Activated CD4-positive, alpha-beta memory T cell treated with anti-CD3 and anti-CD28 coated beads for 36 hours (primary cell): ENCODE measurements at regions not wholly inside any gene's neighbourhood (a gene's known extent, or its start where the extent isn't known, plus 50 kb on each side); places are given as distances from the start of the nearest gene placed in this dataset.
"Not testable (repeated sequence)": the region's sequence is repeated elsewhere in the genome, so short reads cannot be mapped to it uniquely, and the experiment has no call there.

Experiments used
- CTCF ChIA-PET: fragments of 350-600 bp; sonication (Branson Sonifier 250); formaldehyde crosslinking; loops from one replicate; lab custom pipeline; 2021; ENCODE audit warnings: antibody characterized with exemption, inconsistent platforms; lab: Charles Lee
- POLR2A ChIA-PET: fragments of 350-600 bp; sonication (Branson Sonifier 250); formaldehyde crosslinking; loops from one replicate; lab custom pipeline; 2021; ENCODE audit warnings: antibody characterized with exemption; lab: Charles Lee
- DNase-seq: peaks from one replicate; pipeline ENCODE4 v3.0.0-alpha.2; 2020
- H3K27ac Mint-ChIP-seq: one replicate; pipeline ENCODE4 v1.8.0; 2021; ENCODE audit warnings: mixed read lengths
- H3K27me3 Mint-ChIP-seq: one replicate; pipeline ENCODE4 v1.8.0; 2021; ENCODE audit warnings: mixed read lengths
- H3K36me3 Mint-ChIP-seq: one replicate; pipeline ENCODE4 v1.8.0; 2021; ENCODE audit warnings: mixed read lengths
- H3K4me1 Mint-ChIP-seq: one replicate; pipeline ENCODE4 v1.8.0; 2021; ENCODE audit warnings: low read depth, mixed read lengths
- H3K4me3 Mint-ChIP-seq: one replicate; pipeline ENCODE4 v1.8.0; 2021; ENCODE audit warnings: mild to moderate bottlenecking, mixed read lengths
- H3K9me3 Mint-ChIP-seq: one replicate; pipeline ENCODE4 v1.8.0; 2021; ENCODE audit warnings: mixed read lengths
- intact Hi-C: fragments of 100-400 bp; cut with micrococcal nuclease; formaldehyde crosslinking; loops from one replicate; pipeline ENCODE4 v1.15.1; 2023

DNA sequence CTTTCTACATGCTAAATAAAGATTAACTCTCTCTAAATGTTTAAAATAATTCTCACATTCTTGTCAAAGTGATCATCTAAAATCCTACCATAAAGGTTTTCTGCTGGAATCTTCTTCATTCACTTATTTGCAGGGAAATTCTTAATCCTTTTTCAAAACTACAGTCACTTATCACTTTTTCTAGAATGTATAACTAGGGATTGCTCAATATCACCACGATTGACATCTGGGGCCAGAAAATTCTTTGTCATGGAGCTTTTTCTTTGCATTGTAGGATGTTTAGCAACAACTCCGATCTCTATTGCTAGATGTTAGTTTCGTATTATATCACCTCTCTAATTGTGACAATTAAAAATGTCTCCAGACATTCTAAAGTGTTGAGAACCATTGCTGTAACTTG, 344.9 kb upstream of the PIK3R1 start:
- H3K27me3 Mint-ChIP-seq: peaks cover 13% of the 10 kb centered on the region
- POLR2A ChIA-PET: no interaction called here
- CTCF ChIA-PET: no interaction called here
- no peak for DNase-seq
- no peaks in the 10 kb centered on the region for H3K36me3 Mint-ChIP-seq
- no peak overlapping the region for H3K4me3 Mint-ChIP-seq
- no peaks in the 10 kb centered on the region for H3K9me3 Mint-ChIP-seq
- H3K27ac Mint-ChIP-seq: no peak overlapping the region
- no peaks in the 10 kb centered on the region for H3K4me1 Mint-ChIP-seq
- intact Hi-C loops: no loop called here

DNA sequence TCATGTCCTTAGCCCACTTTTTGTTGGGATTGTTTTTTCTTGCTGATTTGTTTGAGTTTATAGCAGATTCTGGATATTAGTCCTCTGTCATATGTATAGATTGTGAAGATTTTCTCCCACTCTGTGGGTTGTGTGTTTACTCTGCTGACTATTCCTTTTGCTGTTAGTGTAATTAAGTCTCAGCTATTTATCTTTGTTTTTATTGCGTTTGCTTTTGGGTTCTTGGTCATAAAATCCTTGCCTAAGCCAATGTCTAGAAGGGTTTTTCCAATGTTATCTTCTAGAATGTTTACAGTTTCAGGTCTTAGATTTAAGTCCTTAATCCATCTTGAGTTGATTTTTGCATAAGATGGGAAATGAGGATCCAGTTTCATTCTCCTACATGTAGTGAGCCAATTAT, 351.2 kb upstream of the PIK3R1 start:
- POLR2A ChIA-PET, intact Hi-C loops, H3K4me1 Mint-ChIP-seq, H3K27ac Mint-ChIP-seq, DNase-seq, CTCF ChIA-PET, H3K4me3 Mint-ChIP-seq, H3K9me3 Mint-ChIP-seq, H3K36me3 Mint-ChIP-seq: not testable (repeated sequence)
- H3K27me3 Mint-ChIP-seq: peaks cover 12% of the 10 kb centered on the region

DNA sequence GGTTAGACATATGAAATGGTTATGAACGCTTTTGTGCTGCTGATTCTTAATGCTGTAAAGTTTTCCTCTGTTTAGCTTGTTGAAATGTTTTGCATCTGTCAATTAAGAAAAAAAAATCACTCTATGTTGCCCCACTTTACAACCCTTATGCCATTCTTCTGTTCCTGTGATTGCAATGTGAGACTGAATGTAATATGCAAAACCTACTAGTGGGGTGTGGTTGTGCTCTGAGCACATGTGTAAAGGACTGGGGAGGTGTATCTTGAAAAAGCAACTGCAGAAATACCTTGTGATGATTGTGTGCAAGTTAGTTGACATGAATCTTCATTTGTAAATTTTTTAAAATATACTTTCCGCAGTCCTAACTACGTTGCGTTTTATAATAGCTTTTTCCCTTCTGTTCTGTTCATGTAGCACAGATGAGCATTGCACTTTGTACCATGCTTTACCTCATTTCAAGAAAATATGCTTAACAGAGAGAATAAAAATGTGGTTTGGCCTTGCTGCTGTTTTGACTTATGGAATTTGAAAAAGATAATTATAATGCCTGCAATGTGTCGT, 357.0 kb upstream of the PIK3R1 start:
- peaks cover 4% of the 10 kb centered on the region for H3K9me3 Mint-ChIP-seq
- H3K4me3 Mint-ChIP-seq: no peak overlapping the region
- ChIA-PET POLR2A (interaction anchor here (0.5 kb wide), 1 partner anchor 65 kb away, joined by 3 read pairs; no protein-coding TSS in a partner anchor), CTCF (no interaction called here)
- H3K27ac Mint-ChIP-seq: no peak overlapping the region
- H3K4me1 Mint-ChIP-seq: no peaks in the 10 kb centered on the region
- no peak for DNase-seq
- intact Hi-C loops: no loop called here
- no peaks in the 10 kb centered on the region for H3K36me3 Mint-ChIP-seq
- H3K27me3 Mint-ChIP-seq: no peaks in the 10 kb centered on the region

DNA sequence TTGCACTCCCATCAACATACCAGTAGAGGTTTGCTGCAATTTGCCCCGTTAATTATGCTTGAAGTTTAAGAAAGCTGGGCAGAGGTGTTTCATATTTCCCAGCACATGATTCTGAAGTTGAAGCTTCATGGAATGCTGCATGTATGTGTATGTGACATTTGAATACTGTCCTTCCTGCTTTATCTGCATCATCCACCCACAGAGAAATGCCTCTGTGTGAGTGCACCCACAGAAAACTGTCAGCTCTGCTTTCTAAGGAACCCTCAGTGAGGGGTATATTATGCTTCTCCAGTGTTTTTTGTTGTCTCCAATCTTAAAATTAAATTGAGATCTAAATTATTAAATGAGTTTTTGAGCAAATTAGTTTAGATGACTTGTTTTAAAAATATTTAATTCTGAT, 358.1 kb upstream of the PIK3R1 start:
- H3K27ac Mint-ChIP-seq: no peak overlapping the region
- POLR2A ChIA-PET: no interaction called here
- H3K9me3 Mint-ChIP-seq: peaks cover 4% of the 10 kb centered on the region
- no peak for DNase-seq
- intact Hi-C loops: no loop called here
- no peak overlapping the region for H3K4me3 Mint-ChIP-seq
- no peaks in the 10 kb centered on the region for H3K36me3 Mint-ChIP-seq
- no peaks in the 10 kb centered on the region for H3K4me1 Mint-ChIP-seq
- no peaks in the 10 kb centered on the region for H3K27me3 Mint-ChIP-seq
- CTCF ChIA-PET: no interaction called here

DNA sequence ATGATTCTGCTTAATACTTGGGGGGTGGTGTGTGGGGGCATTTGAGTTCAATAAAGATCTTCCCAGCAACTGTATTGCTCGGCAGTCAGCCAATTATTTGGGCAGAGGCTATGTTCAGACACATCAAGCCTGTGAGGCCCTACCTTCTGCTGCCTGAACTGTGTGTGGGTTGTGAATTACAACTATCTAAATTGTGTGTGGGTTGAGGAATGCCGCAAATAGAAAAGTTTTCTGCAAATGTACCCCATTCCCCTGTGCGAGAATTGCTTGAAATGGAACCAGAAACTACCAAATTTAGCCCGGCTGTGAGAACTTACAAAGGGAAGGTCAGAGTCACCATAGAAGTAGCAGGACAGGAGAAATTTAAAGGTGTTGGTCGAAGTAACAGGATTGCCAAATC, 360.0 kb upstream of the PIK3R1 start:
- H3K9me3 Mint-ChIP-seq: peaks cover 4% of the 10 kb centered on the region
- H3K4me1 Mint-ChIP-seq: no peaks in the 10 kb centered on the region
- no peak overlapping the region for H3K27ac Mint-ChIP-seq
- H3K36me3 Mint-ChIP-seq: no peaks in the 10 kb centered on the region
- CTCF ChIA-PET: no interaction called here
- no peaks in the 10 kb centered on the region for H3K27me3 Mint-ChIP-seq
- POLR2A ChIA-PET: no interaction called here
- no peak overlapping the region for H3K4me3 Mint-ChIP-seq
- intact Hi-C loops: no loop called here
- DNase-seq: no peak

DNA sequence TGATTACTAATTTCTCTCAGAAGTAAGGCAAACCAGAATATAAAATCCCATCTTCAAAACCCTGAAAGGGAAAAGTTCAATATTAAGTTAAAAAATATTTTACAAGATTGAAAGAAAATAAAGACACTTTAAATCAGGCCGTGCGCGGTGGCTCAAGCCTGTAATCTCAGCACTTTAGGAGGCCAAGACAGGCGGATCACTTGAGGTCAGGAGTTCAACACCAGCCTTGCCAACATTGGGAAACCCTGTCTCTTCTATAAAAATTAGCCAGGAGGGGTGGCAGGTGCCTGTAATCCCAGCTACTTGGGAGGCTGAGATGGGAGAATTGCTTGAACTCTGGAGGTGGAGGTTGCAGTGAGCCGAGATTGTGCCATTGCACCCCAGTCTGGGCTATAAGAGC, 364.6 kb upstream of the PIK3R1 start:
- H3K36me3 Mint-ChIP-seq, intact Hi-C loops, H3K9me3 Mint-ChIP-seq, H3K27ac Mint-ChIP-seq, DNase-seq, H3K27me3 Mint-ChIP-seq, CTCF ChIA-PET, POLR2A ChIA-PET, H3K4me1 Mint-ChIP-seq, H3K4me3 Mint-ChIP-seq: not testable (repeated sequence)

DNA sequence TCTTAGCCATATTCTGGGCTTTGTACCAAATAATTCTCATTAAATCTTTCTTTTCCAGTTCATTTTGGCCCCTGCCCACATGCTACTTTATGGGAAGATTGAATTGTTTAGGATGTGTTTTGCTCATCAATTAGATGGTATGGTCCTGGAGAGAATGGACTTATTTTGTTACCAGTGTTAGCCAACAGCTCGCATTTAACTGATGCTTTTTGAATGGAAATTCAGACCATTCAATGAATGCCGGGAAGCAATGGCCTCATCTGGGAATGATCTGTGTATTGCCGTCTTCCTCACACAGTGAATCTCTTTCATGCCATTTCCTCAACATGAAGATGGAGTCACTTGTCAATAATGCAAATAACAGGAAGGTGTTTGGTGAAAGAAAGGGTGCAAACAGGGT, 370.6 kb upstream of the PIK3R1 start:
- Mint-ChIP-seq H3K36me3 (no peaks in the 10 kb centered on the region), H3K9me3 (no peaks in the 10 kb centered on the region), H3K27ac (no peak overlapping the region), H3K4me1 (no peaks in the 10 kb centered on the region), H3K27me3 (peaks cover 12% of the 10 kb centered on the region), H3K4me3 (no peak overlapping the region)
- POLR2A ChIA-PET: no interaction called here
- intact Hi-C loops: no loop called here
- no peak for DNase-seq
- CTCF ChIA-PET: no interaction called here

DNA sequence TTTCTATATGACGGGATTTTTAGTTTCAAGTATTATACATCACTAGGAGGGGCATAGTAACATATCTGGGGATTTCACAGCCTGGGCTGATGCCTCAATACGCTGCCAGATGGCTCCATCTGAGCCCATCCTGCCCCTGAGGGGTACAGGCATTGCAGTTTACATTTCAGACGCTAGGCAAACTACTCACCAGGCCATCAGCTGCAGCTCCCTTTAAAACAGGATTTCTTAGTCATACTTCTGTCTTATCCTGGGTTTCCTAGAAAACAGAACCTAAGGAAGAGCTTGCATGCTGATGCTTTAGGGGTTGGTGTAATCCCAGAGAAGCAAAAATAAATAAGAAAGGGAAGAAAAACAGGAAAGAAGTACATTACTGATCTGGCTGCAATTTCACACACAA, 372.8 kb upstream of the PIK3R1 start:
- Mint-ChIP-seq H3K4me1 (no peaks in the 10 kb centered on the region), H3K27me3 (peaks cover 12% of the 10 kb centered on the region), H3K9me3 (no peaks in the 10 kb centered on the region), H3K36me3 (no peaks in the 10 kb centered on the region), H3K27ac (no peak overlapping the region), H3K4me3 (no peak overlapping the region)
- ChIA-PET POLR2A (no interaction called here), CTCF (no interaction called here)
- intact Hi-C loops: no loop called here
- DNase-seq: no peak

DNA sequence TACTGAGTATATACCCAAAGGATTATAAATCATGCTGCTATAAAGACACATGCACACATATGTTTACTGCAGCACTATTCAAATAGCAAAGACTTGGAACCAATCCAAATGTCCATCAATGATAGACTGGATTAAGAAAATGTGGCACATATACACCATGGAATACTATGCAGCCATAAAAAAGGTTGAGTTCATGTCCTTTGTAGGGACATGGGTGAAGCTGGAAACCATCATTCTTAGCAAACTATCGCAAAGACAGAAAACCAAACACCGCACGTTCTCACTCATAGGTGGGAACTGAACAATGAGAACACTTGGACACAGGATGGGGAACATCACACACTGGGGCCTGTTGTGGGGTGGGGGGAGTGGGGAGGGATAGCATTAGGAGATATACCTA, 378.3 kb upstream of the PIK3R1 start:
- CTCF ChIA-PET, intact Hi-C loops: not testable (repeated sequence)

DNA sequence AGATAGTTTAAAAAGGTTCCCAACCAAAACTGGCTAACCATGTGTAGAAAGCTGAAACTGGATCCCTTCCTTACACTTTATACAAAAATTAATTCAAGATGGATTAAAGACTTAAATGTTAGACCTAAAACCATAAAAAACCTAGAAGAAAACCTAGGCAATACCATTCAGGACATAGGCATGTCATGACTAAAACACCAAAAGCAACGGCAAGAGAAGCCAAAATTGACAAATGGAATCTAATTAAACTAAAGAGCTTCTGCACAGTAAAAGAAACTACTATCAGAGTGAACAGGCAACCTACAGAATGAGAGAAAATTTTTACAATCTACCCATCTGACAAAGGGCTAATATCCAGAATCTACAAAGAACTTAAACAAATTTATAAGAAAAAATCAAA, 379.1 kb upstream of the PIK3R1 start:
- CTCF ChIA-PET, DNase-seq, H3K27me3 Mint-ChIP-seq, H3K27ac Mint-ChIP-seq, H3K4me3 Mint-ChIP-seq, intact Hi-C loops, H3K9me3 Mint-ChIP-seq, H3K36me3 Mint-ChIP-seq, H3K4me1 Mint-ChIP-seq, POLR2A ChIA-PET: not testable (repeated sequence)

More for the DNA sequence above, 378.3 kb upstream of the PIK3R1 start:
- H3K4me3 Mint-ChIP-seq, H3K36me3 Mint-ChIP-seq, H3K27ac Mint-ChIP-seq, DNase-seq, H3K27me3 Mint-ChIP-seq, POLR2A ChIA-PET, H3K4me1 Mint-ChIP-seq, H3K9me3 Mint-ChIP-seq: not testable (repeated sequence)

DNA sequence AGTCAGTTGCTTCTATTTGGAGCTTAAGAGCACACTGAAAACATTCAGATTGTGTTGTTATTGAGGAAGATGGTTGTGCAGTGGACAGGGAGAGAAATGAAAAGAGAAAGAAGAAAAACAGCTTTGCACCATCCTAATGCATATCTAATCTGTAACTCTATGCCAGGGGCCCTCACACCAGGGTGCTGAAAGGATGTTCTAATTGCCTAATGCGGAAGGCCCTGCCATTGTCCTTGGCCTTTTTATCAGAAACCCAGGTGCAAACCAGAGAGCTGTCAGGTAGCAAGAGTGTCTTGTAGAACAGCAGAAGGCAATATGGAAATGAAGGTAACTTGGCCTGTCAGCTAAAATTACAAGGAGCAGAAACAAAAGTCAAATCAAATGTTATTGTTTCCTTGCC, 384.5 kb upstream of the PIK3R1 start:
- Mint-ChIP-seq H3K4me1 (no peaks in the 10 kb centered on the region), H3K36me3 (no peaks in the 10 kb centered on the region), H3K27ac (no peak overlapping the region), H3K27me3 (no peaks in the 10 kb centered on the region), H3K4me3 (no peak overlapping the region), H3K9me3 (no peaks in the 10 kb centered on the region)
- CTCF ChIA-PET: no interaction called here
- POLR2A ChIA-PET: no interaction called here
- DNase-seq: no peak
- intact Hi-C loops: no loop called here

DNA sequence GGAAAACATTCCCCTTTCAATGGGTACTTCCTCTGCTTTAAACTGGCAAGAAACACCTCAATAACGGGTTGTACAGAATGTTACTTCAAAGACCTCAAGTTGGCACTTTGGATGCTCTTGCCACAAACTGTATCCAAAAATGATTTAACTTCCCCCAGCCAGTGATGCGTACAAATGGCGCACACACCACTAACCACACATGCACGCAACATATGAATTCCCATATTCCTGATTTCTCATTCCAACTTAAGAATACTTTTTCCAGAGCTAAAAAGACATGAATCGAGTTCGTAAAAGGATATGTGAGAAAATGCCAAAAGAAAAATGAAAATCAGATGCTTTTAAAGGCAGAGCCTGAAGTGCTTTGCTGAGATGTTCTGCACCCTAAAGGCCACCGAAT, 388.0 kb upstream of the PIK3R1 start:
- no peaks in the 10 kb centered on the region for H3K4me1 Mint-ChIP-seq
- CTCF ChIA-PET: no interaction called here

DNA sequence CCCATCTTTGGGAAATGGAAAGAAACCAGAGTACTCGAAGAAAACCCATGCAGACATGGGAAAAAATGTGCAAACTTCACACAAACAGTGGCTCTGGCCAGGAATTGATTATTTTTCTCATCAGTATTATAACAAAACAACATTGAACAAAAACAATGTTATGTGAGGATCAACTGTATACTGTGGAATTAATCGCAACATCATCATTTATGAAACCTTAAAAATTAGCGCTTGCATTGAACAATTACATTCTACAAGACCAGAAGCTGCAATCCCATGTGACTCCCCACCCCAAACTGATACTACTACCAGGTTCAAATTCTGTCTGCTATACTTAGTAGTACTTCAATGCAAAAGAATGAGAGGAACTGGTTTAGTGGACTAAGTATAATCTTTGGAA, 390.7 kb upstream of the PIK3R1 start:
- Mint-ChIP-seq H3K27ac (no peak overlapping the region), H3K4me3 (no peak overlapping the region), H3K4me1 (no peaks in the 10 kb centered on the region), H3K9me3 (peaks cover 2% of the 10 kb centered on the region), H3K36me3 (no peaks in the 10 kb centered on the region), H3K27me3 (no peaks in the 10 kb centered on the region)
- intact Hi-C loops: no loop called here
- CTCF ChIA-PET: no interaction called here
- no peak for DNase-seq
- POLR2A ChIA-PET: no interaction called here

More for the DNA sequence above, 388.0 kb upstream of the PIK3R1 start:
- Mint-ChIP-seq H3K4me3 (no peak overlapping the region), H3K9me3 (no peaks in the 10 kb centered on the region), H3K27me3 (no peaks in the 10 kb centered on the region), H3K36me3 (no peaks in the 10 kb centered on the region), H3K27ac (no peak overlapping the region)
- POLR2A ChIA-PET: no interaction called here
- intact Hi-C loops: no loop called here
- DNase-seq: no peak
